Iris pigment epithelial cell (primary cell): ENCODE measurements at regions not wholly inside any gene's neighbourhood (a gene's known extent, or its start where the extent isn't known, plus 50 kb on each side); places are given as distances from the start of the nearest gene placed in this dataset.
A peak's percentile ranks its signal among the peaks of the same experiment; 100 is the strongest.
"Not testable (repeated sequence)": the region's sequence is repeated elsewhere in the genome, so short reads cannot be mapped to it uniquely, and the experiment has no call there.

Experiments used
- DNase-seq: peaks from one replicate; pipeline ENCODE4 v3.0.0-alpha.2; 2011; ENCODE audit warnings: low read depth

GRCh38 chr3:70631716-70632307 lies 319.4 kb upstream of the MDFIC2 start:
- DNase-seq: no peak

DNA sequence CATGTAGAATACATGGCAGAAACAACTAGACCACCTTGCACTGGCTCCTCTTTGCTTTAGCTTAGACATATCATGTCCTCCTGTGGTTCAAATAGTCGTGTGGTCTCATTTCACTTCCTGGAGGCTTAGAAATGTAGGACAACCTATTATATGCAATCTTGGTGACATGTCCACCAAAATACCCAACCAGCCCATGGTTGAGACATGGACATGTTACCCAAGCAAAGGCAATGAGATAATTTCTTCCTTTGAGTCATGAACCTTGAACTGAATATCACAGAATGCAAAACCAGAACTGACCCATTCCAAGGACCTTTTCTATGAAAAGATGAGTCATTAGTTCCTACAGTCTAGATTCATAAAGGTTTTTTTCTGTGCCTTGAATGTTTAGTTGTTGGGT lies 309.0 kb upstream of the MDFIC2 start:
- peak; percentile 21 for DNase-seq

- no peak for DNase-seq
Observed at GRCh38 chr3:70620956-70621355, 308.5 kb upstream of the MDFIC2 start.

- DNase-seq: no peak
Observed at GRCh38 chr3:70620367-70620766, 307.9 kb upstream of the MDFIC2 start.

- no peak for DNase-seq
Observed at GRCh38 chr3:70618151-70618550, 305.7 kb upstream of the MDFIC2 start.

GRCh38 chr3:70617349-70617748 lies 304.9 kb upstream of the MDFIC2 start:
- DNase-seq: not testable (repeated sequence)

GRCh38 chr3:70615286-70615685 lies 302.8 kb upstream of the MDFIC2 start:
- no peak for DNase-seq

- no peak for DNase-seq
Observed at GRCh38 chr3:70614111-70614510, 301.7 kb upstream of the MDFIC2 start.

GRCh38 chr3:70612920-70613319 lies 300.5 kb upstream of the MDFIC2 start:
- no peak for DNase-seq

DNA sequence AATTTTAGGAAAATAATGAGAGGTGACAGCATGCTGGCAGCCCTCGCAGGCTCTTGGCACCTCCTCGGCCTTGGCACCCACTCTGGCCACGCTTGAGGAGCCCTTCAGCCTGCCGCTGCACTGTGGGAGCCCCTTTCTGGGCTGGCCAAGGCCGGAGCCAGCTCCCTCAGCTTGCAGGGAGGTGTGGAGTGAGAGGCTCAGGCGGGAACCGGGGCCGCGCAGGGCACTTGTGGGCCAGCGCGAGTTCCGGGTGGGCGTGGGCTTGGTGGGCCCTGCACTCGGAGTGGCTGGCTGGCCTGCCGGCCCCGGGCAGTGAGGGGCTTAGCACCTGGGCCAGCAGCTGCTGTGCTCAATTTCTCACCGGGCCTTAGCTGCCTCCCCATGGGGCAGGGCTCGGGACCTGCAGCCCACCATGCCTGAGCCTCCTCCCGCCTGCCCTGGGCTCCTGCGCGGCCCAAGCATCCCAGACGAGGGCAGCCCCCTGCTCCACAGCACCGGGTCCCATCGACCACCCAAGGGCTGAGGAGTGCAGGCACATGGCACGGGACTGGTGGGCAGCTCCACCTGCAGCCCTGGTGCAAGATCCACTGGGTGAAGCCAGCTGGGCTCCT lies 299.3 kb upstream of the MDFIC2 start:
- DNase-seq: not testable (repeated sequence)

DNA sequence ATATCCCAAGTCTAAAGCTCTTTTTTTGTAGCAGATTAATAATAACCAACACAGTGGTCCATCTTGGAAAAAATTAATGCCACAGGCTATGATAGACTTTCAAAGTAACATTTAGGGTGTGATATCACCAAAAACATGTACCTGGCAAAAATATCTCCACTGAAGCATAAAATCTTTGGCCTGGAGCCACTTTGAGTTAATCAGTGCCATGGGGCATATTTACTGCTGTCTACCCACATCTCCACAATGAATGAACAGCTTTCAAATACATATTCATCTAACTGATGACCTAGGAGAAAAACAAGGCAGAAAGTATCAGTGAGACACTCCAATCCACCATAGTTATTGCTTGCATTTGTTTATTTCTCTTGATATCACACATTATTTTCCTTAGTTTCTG lies 296.0 kb upstream of the MDFIC2 start:
- DNase-seq: no peak

- no peak for DNase-seq
Observed at GRCh38 chr3:70607469-70607868, 295.0 kb upstream of the MDFIC2 start.

DNA sequence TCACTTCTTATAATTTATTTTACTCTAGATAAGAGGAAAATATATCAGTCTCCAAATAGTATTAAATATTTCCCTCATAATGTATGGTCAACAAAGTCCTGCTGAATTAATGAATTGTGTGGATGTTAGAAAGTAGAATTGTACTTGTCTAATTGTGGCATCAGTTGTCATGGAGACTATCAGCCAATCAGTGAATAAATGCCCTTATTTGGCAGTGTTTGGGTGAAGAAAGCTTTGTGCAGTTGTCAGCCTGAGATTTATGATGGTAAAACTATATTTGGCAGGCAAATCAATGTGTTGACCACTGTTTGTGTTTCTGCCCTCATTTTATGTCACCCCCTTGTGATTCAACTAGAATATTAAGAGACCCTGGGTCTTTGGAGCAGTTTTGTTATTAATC lies 293.6 kb upstream of the MDFIC2 start:
- DNase-seq: peak; percentile 2

GRCh38 chr3:70603103-70603502 lies 290.7 kb upstream of the MDFIC2 start:
- DNase-seq: no peak

DNA sequence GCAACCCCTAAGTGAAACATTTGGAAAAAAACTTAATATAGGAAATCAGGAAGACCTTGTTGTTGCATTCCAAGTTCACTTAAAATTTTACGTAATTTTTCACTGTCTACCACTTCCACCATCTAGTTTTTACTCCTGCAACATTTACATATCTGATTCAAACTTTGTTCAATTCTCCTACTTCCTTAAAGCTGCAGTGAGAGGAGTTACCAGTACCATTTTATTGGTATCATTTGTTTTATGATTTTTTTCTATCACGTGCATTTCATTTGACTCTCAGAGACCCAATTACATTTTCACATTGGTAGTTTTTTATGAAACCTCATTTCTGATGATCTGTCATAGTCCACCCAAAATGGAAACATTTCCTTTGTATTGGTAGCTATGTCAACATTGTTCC lies 284.9 kb upstream of the MDFIC2 start:
- DNase-seq: no peak

GRCh38 chr3:70583682-70584081 lies 271.2 kb upstream of the MDFIC2 start:
- no peak for DNase-seq

DNA sequence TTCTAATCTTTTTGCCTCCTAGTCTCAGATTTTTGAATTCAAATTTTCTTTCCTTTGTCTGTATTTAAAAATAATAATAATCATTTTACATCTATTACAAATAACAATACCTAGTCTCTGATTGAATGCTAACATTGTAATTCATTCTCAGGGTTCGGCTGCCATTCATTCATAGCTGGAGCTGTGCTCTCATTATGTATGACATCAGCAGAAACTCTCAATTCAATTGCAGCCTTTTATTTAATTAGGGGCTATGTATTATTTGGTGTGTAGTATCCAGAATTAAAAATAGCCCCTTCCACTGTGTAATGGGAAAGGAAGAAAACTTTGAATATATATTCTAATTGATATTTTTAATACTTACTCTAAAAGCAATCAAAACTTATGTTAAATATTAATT lies 270.4 kb upstream of the MDFIC2 start:
- no peak for DNase-seq

GRCh38 chr3:70580021-70580420 lies 267.6 kb upstream of the MDFIC2 start:
- DNase-seq: peak; percentile 80

DNA sequence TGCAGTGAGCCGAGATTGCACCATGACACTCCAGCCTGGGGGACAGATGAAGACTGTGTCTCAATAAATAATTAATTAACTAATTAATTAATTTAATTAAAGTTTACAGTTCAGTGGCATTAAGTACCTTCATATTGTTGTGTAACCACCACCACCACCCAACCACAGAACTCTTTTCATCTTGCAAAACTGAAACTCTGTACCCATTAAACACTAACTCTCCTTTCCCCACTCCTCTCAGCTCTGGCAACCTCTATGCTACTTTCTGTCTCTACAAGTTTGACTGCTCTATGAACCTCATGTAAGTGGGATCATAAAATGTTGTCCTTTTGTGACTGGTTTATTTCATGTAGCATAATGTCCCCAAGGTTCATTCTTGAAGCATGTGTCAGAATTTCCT lies 259.3 kb upstream of the MDFIC2 start:
- no peak for DNase-seq

DNA sequence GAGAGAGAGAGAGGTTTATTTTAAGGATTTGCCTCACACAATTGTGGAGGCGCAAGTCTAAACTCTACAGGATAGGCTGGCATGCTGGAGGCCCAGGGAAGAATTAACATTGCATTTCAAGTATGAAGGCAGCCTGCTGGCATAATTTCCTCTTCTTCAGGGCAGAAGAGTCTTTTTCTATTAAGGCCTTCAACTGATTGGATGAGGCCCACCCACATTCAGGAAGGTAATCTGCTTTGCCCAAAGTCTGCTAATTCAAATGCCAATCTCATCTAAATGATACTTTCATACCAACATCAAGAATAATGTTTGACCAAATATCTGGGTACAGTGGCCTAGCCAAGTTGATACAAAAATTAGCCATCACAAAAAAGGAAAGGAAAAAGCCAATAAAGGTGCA lies 258.1 kb upstream of the MDFIC2 start:
- no peak for DNase-seq

DNA sequence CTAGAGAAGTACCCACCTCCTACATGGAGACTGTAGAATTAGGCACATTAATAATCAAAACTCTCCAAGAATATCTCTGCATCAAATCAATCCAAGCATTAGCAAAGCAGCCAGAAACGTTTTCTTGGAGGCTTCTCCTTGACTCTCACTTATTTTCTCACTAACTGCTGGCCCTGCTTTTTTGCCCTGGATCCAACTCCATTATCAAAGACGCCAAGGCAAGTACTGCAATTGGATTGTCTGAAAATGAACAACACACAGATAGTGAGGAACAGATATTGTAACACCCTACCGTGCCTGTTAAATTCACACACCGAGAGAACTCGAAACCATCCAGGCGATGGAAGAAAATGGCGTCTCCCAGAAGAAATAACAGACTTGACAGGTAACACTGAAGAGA lies 256.2 kb upstream of the MDFIC2 start:
- no peak for DNase-seq

DNA sequence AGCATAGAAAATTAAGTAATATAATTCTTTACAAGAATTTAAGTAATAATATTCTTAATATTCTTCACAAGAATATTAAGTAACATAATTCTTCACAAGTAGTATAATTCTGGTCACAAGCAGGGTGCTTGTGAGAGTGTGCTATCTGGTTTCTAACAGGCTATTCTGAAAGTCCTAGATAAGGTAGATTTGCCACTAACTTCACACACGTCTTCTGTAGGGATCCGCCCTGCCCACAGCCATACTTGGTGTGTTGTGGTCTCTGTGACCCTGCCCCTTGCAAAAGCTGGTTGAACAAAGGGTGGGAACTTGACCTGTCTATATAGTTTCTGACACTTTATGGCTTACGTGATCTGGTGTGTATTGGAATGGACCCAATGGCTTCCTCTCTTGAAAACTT lies 253.4 kb upstream of the MDFIC2 start:
- no peak for DNase-seq

DNA sequence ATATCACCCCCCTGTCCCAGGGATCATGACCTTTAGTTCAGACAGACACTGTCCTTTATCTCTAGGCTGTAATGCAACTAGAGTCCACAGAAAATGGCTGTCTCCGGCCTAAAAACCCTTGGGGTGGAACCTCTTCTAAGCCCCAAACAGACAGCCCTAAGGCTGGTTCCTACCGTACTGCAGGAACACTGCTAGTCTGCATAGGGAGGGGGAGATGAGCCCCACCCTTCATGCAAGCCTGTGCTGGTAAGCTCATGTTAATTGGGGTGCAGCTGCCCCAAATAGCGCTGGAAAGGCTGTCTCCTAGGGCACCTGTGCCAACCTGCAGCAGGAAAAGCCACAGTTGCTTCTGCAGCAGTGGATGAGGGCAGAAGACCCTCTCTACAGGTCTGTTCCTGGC lies 252.1 kb upstream of the MDFIC2 start:
- no peak for DNase-seq

- peak; percentile 48 for DNase-seq
Observed at GRCh38 chr3:70561796-70562195, 249.4 kb upstream of the MDFIC2 start.
